Fibroblast of mammary gland (primary cell): ENCODE measurements at regions not wholly inside any gene's neighbourhood (a gene's known extent, or its start where the extent isn't known, plus 50 kb on each side); places are given as distances from the start of the nearest gene placed in this dataset.
"Not testable (repeated sequence)": the region's sequence is repeated elsewhere in the genome, so short reads cannot be mapped to it uniquely, and the experiment has no call there.

Experiments
- DNase-seq: peaks from one replicate; pipeline ENCODE4 v3.0.0-alpha.2; 2010; ENCODE audit warnings: low read depth
- H3K4me3 ChIP-seq: 2 replicates; pipeline ENCODE4 v1.5.1; 2011; ENCODE audit warnings: low read depth, mild to moderate bottlenecking, low read length, moderate library complexity; ENCODE audit not compliant: control insufficient read depth
- TF ChIP-seq, protein P1 (sequence below): conservative IDR thresholded peaks from 2 replicates; pipeline ENCODE4 v1.5.1; 2011; ENCODE audit warnings: low read depth, low read length, inconsistent platforms; ENCODE audit not compliant: control insufficient read depth, insufficient read depth

DNA sequence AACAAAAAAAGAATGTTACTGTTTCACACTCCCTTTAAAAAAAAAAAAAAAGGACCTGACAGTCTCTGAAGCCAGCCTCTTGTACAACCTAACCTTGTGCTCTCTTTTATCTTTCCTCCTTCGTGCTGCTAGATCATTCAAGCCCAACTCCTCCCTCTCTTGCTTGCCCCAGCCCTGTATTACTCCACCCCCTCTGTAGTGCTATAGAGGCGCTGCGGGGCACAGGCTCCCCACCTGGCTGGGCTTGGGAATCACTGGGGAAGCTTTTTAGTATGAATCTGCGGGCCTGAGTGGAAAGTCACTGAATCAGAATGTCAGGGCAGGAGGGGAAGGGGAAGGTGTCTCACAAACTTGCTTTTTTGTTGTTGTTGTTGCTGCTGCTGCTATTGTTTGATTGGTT lies 383.7 kb upstream of the CAMK1G start:
- H3K4me3 ChIP-seq, result no peak overlapping the region
- DNase-seq, result no peak
- TF ChIP-seq, protein P1, sequence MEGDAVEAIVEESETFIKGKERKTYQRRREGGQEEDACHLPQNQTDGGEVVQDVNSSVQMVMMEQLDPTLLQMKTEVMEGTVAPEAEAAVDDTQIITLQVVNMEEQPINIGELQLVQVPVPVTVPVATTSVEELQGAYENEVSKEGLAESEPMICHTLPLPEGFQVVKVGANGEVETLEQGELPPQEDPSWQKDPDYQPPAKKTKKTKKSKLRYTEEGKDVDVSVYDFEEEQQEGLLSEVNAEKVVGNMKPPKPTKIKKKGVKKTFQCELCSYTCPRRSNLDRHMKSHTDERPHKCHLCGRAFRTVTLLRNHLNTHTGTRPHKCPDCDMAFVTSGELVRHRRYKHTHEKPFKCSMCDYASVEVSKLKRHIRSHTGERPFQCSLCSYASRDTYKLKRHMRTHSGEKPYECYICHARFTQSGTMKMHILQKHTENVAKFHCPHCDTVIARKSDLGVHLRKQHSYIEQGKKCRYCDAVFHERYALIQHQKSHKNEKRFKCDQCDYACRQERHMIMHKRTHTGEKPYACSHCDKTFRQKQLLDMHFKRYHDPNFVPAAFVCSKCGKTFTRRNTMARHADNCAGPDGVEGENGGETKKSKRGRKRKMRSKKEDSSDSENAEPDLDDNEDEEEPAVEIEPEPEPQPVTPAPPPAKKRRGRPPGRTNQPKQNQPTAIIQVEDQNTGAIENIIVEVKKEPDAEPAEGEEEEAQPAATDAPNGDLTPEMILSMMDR, result no peak

DNA sequence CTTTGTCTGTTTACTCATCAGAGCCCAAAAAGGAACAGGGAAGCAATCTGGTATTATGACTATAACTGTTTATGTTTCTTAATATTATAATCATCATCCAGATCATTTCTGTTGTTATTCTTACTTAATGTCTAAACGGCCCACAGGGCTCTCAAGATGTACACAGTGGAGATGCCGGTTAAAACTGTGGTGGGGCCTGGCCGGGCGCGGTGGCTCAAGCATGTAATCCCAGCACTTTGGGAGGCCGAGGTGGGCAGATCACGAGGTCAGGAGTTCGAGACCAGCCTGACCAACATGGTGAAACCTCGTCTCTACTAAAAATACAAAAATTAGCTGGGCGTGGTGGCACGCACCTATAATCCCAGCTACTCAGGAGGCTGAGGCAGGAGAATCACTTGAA lies 381.2 kb upstream of the CAMK1G start:
- H3K4me3 ChIP-seq, DNase-seq: not testable (repeated sequence)

DNA sequence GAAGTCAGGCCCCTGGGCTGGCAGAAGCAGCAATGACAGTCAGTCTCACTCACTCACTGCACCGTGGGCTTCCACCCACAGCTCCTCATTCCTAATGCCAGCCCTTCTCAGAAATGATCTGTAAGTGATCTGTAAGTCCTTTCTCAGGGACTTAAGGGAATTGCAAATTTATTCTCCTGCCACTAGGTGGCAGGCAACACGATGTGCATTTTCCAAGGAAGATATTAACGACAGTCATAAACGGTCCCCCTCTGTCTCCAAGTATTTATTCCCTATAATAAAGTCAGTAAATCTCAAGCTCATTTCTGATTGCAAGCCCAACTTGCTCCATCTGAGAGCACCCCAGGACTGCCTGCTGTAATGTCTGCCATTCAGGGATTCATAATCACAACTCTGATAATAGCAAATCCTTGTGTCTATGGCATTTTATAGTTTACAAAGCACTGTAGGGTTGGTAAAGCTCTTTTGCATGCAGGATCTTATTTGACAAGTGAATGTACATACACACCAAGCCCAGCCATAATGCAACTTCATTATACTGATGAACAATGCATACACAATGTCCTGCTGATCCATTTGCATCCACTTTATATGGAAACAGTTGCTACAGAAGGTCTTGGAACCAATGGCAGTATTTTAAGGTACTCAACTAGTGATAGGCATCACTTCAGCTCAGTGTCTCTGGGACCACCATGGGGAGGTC lies 380.5 kb upstream of the CAMK1G start:
- no peak overlapping the region for H3K4me3 ChIP-seq
- peak; percentile 67 for DNase-seq
- TF ChIP-seq, protein P1, result peak; percentile 74

DNA sequence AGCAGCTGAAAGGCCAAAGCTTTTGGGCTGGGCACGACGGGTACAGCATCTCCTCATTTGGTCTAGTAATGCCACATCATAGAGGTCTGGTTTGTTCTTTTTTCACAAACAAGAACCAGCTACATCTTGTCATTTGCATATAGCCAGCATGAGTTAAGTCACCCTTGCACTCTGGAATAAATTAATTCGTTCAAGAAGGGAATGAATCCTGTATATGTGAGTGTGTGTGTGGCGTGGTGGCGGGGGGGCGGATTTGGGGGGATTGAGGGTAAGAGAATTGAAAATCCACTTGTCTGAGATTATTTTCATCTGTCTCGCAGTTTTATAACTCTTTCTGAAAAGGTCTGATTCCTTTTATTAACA lies 380.0 kb upstream of the CAMK1G start:
- H3K4me3 ChIP-seq, result no peak overlapping the region
- TF ChIP-seq, protein P1, result no peak
- no peak for DNase-seq

DNA sequence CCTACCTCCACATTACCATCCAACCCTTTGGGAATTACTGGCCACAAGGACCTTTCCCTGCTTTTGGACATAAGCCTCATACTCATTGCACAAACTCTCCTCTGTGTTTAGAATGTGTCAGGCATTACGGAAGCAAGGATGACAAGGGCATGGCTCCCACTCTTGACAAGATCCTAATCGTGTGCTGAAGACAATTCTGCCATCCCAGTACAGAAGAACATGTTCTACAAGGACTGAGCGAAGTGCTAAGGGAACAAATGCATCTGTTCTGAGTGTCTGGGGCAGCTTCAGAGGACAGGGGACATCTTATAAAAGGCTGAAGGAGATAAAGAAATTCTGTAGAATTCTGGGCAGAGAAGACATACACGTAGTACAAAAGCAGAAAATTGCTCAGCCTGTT lies 378.5 kb upstream of the CAMK1G start:
- no peak for DNase-seq
- TF ChIP-seq, protein P1, result no peak
- no peak overlapping the region for H3K4me3 ChIP-seq

DNA sequence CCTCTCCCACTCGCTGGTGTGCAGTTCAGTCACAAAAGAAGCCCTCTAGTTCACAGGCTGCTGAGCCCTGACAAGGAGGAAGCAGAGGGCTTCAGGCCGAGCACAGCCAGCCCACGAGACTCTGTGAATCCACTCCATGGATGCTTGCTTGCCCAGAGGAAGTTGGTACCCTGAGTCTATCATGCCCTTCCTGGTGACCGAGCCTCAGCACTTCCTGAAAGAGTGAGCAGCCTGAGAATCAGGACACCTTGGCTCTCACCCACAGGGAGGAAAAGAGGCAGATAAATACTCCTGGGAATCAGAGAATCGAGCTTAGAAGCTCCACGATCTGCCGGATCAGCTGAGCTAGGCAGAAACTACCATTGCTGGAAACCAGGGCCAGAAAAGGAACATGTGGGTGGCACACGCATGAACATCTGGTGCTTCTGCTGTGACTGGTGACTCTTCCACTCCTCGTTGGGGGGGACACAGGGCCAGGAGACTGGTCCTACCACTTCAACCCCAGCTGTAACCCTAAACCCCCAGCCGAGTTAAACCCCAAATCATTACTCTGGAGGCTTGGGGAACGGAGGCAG lies 376.3 kb upstream of the CAMK1G start:
- peak; percentile 9 for DNase-seq
- TF ChIP-seq, protein P1, result no peak
- H3K4me3 ChIP-seq, result peak overlapping the region; percentile 12

DNA sequence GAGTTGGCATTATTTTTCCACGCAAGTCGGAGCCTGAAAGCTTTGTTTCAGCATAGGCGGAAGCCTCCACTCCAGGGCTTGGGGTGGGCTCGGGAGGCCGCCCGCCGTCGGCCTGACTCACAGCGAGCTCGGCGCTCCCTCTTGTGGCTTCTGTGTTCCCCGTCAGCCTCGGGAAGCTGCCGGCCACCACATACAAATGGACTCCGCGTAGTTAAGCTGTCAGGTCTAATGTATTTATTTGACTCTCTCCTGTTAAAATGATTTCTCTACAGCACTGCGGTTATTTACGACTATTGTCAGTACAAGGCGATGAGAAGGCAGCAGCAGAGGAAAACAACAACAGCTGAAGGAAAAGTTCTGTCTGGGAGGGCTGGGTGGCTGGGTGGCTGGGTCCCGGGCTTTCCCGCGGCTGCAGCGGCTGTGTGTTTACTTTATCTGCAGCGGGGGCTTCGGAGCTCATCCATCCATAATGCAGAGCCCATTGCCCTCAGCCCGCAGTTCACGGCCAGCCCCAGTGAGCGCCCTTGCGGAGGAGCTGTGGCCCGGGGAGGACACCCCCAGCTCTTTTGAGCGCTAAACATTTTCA lies 375.7 kb upstream of the CAMK1G start:
- DNase-seq, result peak; percentile 61
- TF ChIP-seq, protein P1, result peak; percentile 70
- peak overlapping the region; percentile 31 for H3K4me3 ChIP-seq
